Stomach (tissue), 4 donors: ENCODE measurements at regions not wholly inside any gene's neighbourhood (a gene's known extent, or its start where the extent isn't known, plus 50 kb on each side); places are given as distances from the start of the nearest gene placed in this dataset.

Source experiments
- CTCF ChIP-seq, 7 experiments: fragments of 450-650 bp in 4 of 7; fragments of 200-600 bp in 3 of 7; sonication (generic) in 3 of 7; IDR thresholded peaks; one replicate each; pipeline ENCODE4 v1.5.1; 2016 to 2019; ENCODE audit warnings: antibody characterized with exemption in 7 of 7, control low read depth in 2 of 7, mild to moderate bottlenecking in 1 of 7
- POLR2A ChIP-seq, 4 donors: fragments of 450-650 bp; IDR thresholded peaks; one replicate each; pipeline ENCODE4 v1.6.1; 2016; ENCODE audit warnings: antibody characterized with exemption in 4 of 4, control low read depth in 2 of 4, mild to moderate bottlenecking in 1 of 4, moderate library complexity in 1 of 4

- peak in 5 of 7 experiments; percentile 30 to 59 (median 57) for TF ChIP-seq CTCF (IDR thresholded peaks at IDR 0.05)
- no peak for TF ChIP-seq POLR2A (IDR thresholded peaks at IDR 0.05)
Observed at GRCh38 chr3:104628185-104628789, 738.4 kb upstream of the ALCAM start.
